HG03378 (cell line): ENCODE measurements at regions not wholly inside any gene's neighbourhood (a gene's known extent, or its start where the extent isn't known, plus 50 kb on each side); places are given as distances from the start of the nearest gene placed in this dataset.
"Not testable (repeated sequence)": the region's sequence is repeated elsewhere in the genome, so short reads cannot be mapped to it uniquely, and the experiment has no call there.

Source experiments
- ATAC-seq: cut with Tn5 transposase; IDR thresholded peaks from one replicate; pipeline ENCODE4 v1.9.1; 2021; ENCODE audit warnings: mild to moderate bottlenecking, moderate library complexity; ENCODE audit not compliant: unreplicated experiment

- ATAC-seq, result no peak
These were observed 372.7 kb upstream of the AKR1E2 start for GRCh38 chr10:4453276-4453675.

GRCh38 chr10:4450981-4451908, 374.8 kb upstream of the AKR1E2 start:
- no peak for ATAC-seq

GRCh38 chr10:4450169-4450568, 375.8 kb upstream of the AKR1E2 start:
- no peak for ATAC-seq

- ATAC-seq, result no peak
These were observed 378.0 kb upstream of the AKR1E2 start for GRCh38 chr10:4448030-4448429.

DNA sequence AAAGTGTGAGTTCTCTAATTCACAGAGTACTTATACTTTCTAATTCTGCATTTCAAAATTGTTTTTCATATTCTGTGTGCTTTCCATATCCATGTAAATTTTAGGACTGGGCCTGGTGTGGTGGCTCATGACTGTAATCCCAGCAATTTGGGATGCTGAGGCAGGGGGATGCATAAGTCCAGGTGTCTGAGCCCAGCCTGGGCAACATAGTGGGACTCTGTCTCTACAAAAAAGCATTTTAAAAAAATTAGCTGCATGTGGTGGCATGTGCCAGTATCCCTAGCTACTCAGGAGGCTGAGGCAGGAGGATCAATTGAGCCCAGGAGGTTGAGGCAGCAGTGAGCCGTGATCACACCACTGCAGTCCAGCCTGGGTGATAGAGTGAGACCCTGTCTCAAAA, 382.6 kb upstream of the AKR1E2 start:
- no peak for ATAC-seq

DNA sequence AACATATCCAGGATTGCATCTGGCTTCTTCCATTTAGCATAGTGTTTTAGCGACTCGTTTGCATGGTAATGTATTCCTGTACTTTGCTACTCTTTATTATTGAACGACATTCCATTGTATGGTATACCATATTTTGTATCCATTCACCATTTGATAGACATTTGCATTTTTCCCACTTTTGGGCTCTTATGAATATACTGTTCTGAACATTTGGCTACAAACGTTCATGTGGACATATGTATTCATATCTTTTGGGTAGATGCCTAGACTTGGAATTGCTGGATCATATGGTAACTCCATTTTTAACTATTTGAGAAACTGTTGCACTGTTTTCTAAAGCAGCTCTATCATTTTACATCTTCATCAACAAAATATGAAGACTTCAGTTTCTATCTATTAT, 383.7 kb upstream of the AKR1E2 start:
- no peak for ATAC-seq

DNA sequence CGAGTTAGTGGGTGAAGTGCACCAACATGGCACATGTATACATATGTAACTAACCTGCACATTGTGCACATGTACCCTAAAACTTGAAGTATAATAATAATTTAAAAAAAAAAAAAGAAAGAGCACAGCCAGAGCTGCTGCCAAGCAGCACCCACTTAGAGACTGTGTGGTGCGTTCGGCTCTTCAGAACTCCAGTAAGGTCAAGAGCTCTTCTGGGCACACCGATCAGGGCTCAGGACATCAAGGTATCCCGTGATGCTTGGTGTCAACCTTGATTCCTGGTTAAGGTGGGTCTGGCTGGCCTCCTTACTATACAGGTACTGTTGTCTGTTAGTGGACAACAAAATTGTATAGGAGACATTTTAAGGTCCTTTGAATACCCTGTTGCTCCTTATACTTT, 385.7 kb upstream of the AKR1E2 start:
- ATAC-seq, result no peak

DNA sequence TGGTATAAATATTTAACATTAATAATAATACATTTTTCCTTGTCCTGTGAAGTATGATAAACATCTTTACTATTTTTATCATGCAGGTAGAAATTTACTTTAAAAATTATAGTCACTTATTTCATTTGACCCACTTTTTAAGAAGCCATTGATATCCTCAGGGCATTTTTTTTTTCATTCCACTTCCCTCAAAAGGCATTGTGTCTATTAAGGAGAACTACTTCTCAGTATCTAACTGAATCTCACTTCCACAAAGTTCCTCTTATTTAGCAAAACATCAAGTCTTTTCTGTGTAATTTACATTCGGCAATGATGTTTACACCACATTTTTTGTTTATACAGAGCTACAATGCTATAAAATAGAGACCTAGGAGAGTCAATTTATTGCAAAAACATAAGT, 388.2 kb upstream of the AKR1E2 start:
- no peak for ATAC-seq

- ATAC-seq, result no peak
These were observed 388.9 kb upstream of the AKR1E2 start for GRCh38 chr10:4437061-4437460.

- no peak for ATAC-seq
These were observed 389.9 kb upstream of the AKR1E2 start for GRCh38 chr10:4436103-4436502.

DNA sequence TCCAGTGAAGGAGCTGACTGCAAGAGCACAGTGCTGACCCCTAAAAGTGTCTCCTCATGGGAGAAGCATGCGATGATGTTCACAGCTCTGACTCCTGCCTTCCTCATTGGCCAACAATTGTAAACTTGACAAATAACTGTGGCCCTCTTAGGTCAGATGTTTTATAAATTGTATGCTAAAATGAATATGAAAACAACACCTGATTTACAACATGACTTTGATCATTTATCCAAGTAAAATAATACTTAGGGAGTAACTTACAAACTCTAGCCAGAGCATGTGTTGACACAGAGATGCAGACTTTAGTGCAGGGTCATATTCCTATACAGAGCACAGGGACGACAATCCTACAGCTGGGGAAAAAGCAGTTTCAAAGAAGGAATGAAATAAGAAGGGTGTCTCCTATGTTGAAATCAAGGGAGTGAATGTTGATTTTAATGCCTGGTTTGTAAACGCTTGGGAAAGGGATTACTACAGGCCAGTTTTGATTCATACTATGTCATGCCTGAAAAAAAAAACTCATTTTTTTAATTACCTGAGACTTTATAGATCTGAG, 391.4 kb upstream of the AKR1E2 start:
- no peak for ATAC-seq

GRCh38 chr10:4434105-4434504, 391.9 kb upstream of the AKR1E2 start:
- ATAC-seq, result no peak

- no peak for ATAC-seq
These were observed 394.7 kb upstream of the AKR1E2 start for GRCh38 chr10:4431114-4431863.

GRCh38 chr10:4429571-4429970, 396.4 kb upstream of the AKR1E2 start:
- ATAC-seq, result no peak

GRCh38 chr10:4427532-4427931, 398.5 kb upstream of the AKR1E2 start:
- ATAC-seq, result no peak

GRCh38 chr10:4426866-4427265, 399.1 kb upstream of the AKR1E2 start:
- ATAC-seq, result no peak

DNA sequence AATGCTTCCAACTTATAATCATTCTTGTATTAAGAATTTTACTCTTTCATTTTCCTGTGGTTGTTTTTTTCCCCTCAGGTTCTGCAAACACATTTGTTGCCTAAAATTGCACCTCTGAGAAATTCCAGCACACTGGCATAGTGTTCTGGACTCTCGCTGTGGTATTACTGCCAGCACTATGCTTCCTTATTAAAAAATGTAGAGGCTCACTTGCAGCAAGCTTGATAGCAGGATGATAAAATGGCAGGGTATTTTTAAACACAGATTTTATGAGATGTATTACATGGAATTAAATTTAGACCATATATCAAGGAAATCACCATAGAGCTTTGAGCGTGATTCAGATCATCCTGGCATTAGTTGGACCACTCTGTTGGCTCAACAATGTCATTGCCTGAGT, 416.7 kb upstream of the AKR1E2 start:
- no peak for ATAC-seq

DNA sequence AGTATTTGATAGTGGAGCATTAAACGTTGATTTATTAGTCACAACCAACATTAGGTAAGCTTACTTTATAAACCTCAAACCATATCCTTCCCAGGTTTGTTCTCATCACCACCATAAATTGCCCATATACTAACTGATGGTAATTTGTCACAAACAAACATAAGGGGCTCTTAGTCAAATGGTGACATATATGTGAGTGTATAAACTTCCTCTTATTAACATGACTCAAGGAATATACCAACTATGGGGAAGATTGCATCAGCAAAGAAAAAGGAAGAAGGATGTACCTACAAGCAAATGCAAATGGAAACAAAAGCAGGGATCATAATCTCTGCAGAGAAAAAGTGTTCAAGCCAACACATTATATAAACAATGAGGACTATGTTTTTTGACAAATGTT, 418.2 kb upstream of the AKR1E2 start:
- ATAC-seq, result no peak

DNA sequence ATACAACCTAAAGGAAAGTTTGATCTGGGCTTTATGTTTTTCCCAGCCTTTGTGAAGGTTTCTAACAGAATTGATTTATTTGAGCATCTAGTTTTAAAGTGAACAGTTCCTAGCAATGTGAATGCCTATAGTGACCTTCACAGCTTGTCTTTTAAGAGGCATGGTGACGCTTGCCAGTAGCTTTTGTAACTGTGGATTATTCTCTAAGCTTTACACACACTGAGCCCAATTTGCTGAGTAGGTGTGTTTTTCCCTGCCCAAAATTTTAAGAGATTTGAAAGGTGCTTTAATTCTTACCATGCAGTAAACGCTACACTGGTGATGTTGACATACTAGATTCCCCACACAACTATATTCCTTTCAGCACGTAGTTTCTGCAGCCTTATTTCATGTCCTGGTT, 420.2 kb upstream of the AKR1E2 start:
- ATAC-seq, result no peak

DNA sequence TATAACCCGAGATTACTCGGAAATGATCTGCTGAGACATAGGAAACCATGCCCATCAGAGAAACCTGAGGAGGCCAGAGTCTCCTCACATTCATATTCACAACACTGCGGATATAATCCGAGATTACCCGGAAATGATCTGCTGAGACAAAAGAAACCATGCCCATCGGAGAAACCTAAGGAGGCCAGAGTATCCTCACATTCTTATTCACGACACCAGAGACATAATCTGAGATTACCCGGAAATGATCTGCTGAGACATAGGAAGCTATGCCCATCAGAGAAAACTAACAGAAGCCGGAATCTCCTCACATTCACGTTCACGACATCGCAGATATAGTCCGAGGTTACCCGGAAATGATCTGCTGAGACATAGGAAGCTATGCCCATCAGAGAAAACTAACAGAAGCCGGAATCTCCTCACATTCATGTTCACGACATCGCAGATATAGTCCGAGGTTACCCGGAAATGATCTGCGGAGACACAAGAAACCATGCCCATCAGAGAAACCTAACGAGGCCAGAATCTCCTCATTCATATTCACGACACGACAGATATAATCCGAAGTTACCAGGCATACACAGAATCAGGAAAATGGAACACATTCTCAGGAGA, 422.3 kb upstream of the AKR1E2 start:
- ATAC-seq, result no peak

DNA sequence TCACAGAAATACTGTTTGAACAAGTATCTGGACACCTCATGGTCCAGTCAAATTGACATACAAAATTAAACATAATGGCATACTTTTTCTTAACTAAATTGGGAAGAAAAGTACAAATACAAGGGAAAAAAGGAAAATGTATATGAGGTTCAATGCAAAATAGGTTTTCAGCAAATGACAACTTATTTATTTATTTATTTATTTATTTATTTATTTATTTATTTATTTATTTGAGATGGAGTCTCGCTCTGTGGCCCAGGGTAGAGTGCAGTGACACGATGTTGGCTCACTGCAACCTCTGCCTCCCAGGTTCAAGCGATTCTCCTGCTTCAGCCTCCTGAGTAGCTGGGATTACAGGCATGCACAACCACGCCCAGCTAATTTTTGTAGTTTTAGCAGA, 424.9 kb upstream of the AKR1E2 start:
- ATAC-seq, result not testable (repeated sequence)
